ENCODE measurements at regions not wholly inside any gene's neighbourhood (a gene's known extent, or its start where the extent isn't known, plus 50 kb on each side); places are given as distances from the start of the nearest gene placed in this dataset.

DNA sequence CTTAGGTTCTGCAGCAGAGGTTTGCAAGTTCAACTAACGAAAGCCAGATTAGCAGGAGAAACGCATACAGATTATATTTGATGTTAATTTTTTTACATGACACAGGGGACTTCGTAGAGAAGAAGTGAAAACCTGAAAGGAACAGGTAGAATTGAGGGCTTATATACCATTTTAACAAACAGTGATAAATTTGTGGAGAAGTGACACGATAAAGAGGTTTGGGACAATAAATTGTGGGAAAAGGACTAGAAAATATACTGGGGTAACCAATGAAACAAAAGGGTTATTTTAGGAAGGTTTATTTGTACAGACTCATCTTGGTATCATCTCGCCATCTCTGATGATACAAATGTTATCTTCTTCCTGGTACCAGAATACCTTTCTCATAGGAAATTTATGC is 452.9 kb downstream of the SETD4 start:
- TF ChIP-seq GATA2 (IDR thresholded peaks at IDR 0.05; ENCODE audit: low read depth, low read length) (no peak), GATA3 (IDR thresholded peaks at IDR 0.05; ENCODE audit: low read depth, low read length) (no peak)

Data from SH-SY5Y (cell line).